Posterior vena cava (tissue), 2 donors: ENCODE measurements at regions not wholly inside any gene's neighbourhood (a gene's known extent, or its start where the extent isn't known, plus 50 kb on each side); places are given as distances from the start of the nearest gene placed in this dataset.

Experiments used
- DNase-seq: peaks from one replicate; pipeline ENCODE4 v3.0.0-alpha.2; 2020; ENCODE audit warnings: low spot score
- intact Hi-C, 2 donors: fragments of 100-400 bp; cut with DNase I; formaldehyde crosslinking; loops; one replicate each; pipeline versions ENCODE4 v1.14.1 to v1.14.2; 2022 to 2023
- donor health status: DM: yes; HTN: yes; CAD: no.
- donor health status: DM: yes; HTN: yes; CAD: no.

GRCh38 chr3:72427624-72428023, 420.6 kb downstream of the SHQ1 start:
- intact Hi-C loops: no loop called here
- DNase-seq: no peak

- intact Hi-C loops: no loop called here
- DNase-seq: no peak
Measured at GRCh38 chr3:72426618-72427397, 421.4 kb downstream of the SHQ1 start.

- intact Hi-C loops: no loop called here
- no peak for DNase-seq
Measured at GRCh38 chr3:72423643-72424042, 424.6 kb downstream of the SHQ1 start.

- intact Hi-C loops: no loop called here
- DNase-seq: no peak
Measured at GRCh38 chr3:72421786-72422185, 426.5 kb downstream of the SHQ1 start.

GRCh38 chr3:72421126-72421525, 427.1 kb downstream of the SHQ1 start:
- intact Hi-C loops: no loop called here
- DNase-seq: no peak

- intact Hi-C loops: no loop called here
Measured at GRCh38 chr3:72418856-72419255, 429.4 kb downstream of the SHQ1 start.

GRCh38 chr3:72418244-72418643, 430.0 kb downstream of the SHQ1 start:
- no peak for DNase-seq
- intact Hi-C loops: no loop called here

More at GRCh38 chr3:72418856-72419255, 429.4 kb downstream of the SHQ1 start:
- no peak for DNase-seq

GRCh38 chr3:72414481-72415016, 433.7 kb downstream of the SHQ1 start:
- intact Hi-C loops: no loop called here
- no peak for DNase-seq

- intact Hi-C loops: no loop called here
- DNase-seq: no peak
Measured at GRCh38 chr3:72413228-72413627, 435.0 kb downstream of the SHQ1 start.

- intact Hi-C loops: no loop called here
- DNase-seq: no peak
Measured at GRCh38 chr3:72412340-72412956, 435.8 kb downstream of the SHQ1 start.

GRCh38 chr3:72411843-72412242, 436.4 kb downstream of the SHQ1 start:
- intact Hi-C loops: no loop called here

GRCh38 chr3:72411126-72411525, 437.1 kb downstream of the SHQ1 start:
- intact Hi-C loops: no loop called here
- DNase-seq: no peak

More at GRCh38 chr3:72411843-72412242, 436.4 kb downstream of the SHQ1 start:
- DNase-seq: no peak

- DNase-seq: no peak
- intact Hi-C loops: no loop called here
Measured at GRCh38 chr3:72408983-72409779, 439.1 kb downstream of the SHQ1 start.

- intact Hi-C loops: no loop called here
- DNase-seq: no peak
Measured at GRCh38 chr3:72407766-72408165, 440.5 kb downstream of the SHQ1 start.

GRCh38 chr3:72405943-72406566, 442.2 kb downstream of the SHQ1 start:
- DNase-seq: no peak
- intact Hi-C loops: no loop called here

- no peak for DNase-seq
- intact Hi-C loops: no loop called here
Measured at GRCh38 chr3:72401005-72401545, 447.2 kb downstream of the SHQ1 start.

GRCh38 chr3:72398781-72399180, 449.5 kb downstream of the SHQ1 start:
- no peak for DNase-seq
- intact Hi-C loops: no loop called here

- intact Hi-C loops: no loop called here
- no peak for DNase-seq
Measured at GRCh38 chr3:72397586-72397985, 450.7 kb downstream of the SHQ1 start.

GRCh38 chr3:72396899-72397298, 451.3 kb downstream of the SHQ1 start:
- no peak for DNase-seq
- intact Hi-C loops: no loop called here
